NCI-H526 (cell line): ENCODE measurements at regions not wholly inside any gene's neighbourhood (a gene's known extent, or its start where the extent isn't known, plus 50 kb on each side); places are given as distances from the start of the nearest gene placed in this dataset.
"Not testable (repeated sequence)": the region's sequence is repeated elsewhere in the genome, so short reads cannot be mapped to it uniquely, and the experiment has no call there.

Source experiments
- DNase-seq, 2 experiments: peaks; one replicate each; lab custom pipeline; 2025; lab: John Stamatoyannopoulos, UW

GRCh38 chr5:34447424-34447823, 208.7 kb upstream of the RAI14 start:
- peak; percentile 27 to 59 for DNase-seq

GRCh38 chr5:34449639-34450038, 206.5 kb upstream of the RAI14 start:
- DNase-seq = no peak

- no peak for DNase-seq
These were observed 205.8 kb upstream of the RAI14 start for GRCh38 chr5:34450338-34450737.

GRCh38 chr5:34452170-34452828, 203.8 kb upstream of the RAI14 start:
- DNase-seq = peak; percentile 81 to 92

GRCh38 chr5:34455098-34455497, 201.0 kb upstream of the RAI14 start:
- DNase-seq = no peak

GRCh38 chr5:34459908-34460307, 196.2 kb upstream of the RAI14 start:
- no peak for DNase-seq

- no peak for DNase-seq
These were observed 195.6 kb upstream of the RAI14 start for GRCh38 chr5:34460496-34460895.

- DNase-seq = no peak
These were observed 191.3 kb upstream of the RAI14 start for GRCh38 chr5:34464829-34465228.

- DNase-seq = peak; percentile 38 to 70
These were observed 190.8 kb upstream of the RAI14 start for GRCh38 chr5:34465301-34465700.

- peak in 1 of 2 experiments; percentile 27 for DNase-seq
These were observed 189.4 kb upstream of the RAI14 start for GRCh38 chr5:34466519-34467388.

- no peak for DNase-seq
These were observed 188.7 kb upstream of the RAI14 start for GRCh38 chr5:34467436-34467835.

- DNase-seq = not testable (repeated sequence)
These were observed 188.1 kb upstream of the RAI14 start for GRCh38 chr5:34467984-34468383.

GRCh38 chr5:34469971-34470370, 186.2 kb upstream of the RAI14 start:
- no peak for DNase-seq

GRCh38 chr5:34474573-34475021, 181.5 kb upstream of the RAI14 start:
- peak; percentile 59 to 83 for DNase-seq

GRCh38 chr5:34475249-34475966, 180.7 kb upstream of the RAI14 start:
- DNase-seq = peak; percentile 87 to 90

- no peak for DNase-seq
These were observed 179.1 kb upstream of the RAI14 start for GRCh38 chr5:34476941-34477565.

GRCh38 chr5:34480810-34481528, 175.2 kb upstream of the RAI14 start:
- no peak for DNase-seq

- DNase-seq = no peak
These were observed 172.6 kb upstream of the RAI14 start for GRCh38 chr5:34483442-34484033.

- no peak for DNase-seq
These were observed 171.8 kb upstream of the RAI14 start for GRCh38 chr5:34484216-34484920.

GRCh38 chr5:34485768-34486030, 170.4 kb upstream of the RAI14 start:
- DNase-seq = no peak
